ENCODE measurements at regions not wholly inside any gene's neighbourhood (a gene's known extent, or its start where the extent isn't known, plus 50 kb on each side); places are given as distances from the start of the nearest gene placed in this dataset.
"Not testable (repeated sequence)": the region's sequence is repeated elsewhere in the genome, so short reads cannot be mapped to it uniquely, and the experiment has no call there.

- ATAC-seq = no peak
- TF ChIP-seq CTCF (IDR thresholded peaks at IDR 0.05) = no peak
- H3K36me3 Mint-ChIP-seq = no peaks in the 10 kb centered on the region
These were observed 60.0 kb upstream of the KIAA0040 start for GRCh38 chr1:175252561-175252960.

GRCh38 chr1:175250027-175250426, 57.5 kb upstream of the KIAA0040 start:
- H3K4me1 ChIP-seq (ENCODE audit: control insufficient read depth, insufficient read depth, low read length) = no peaks in the 10 kb centered on the region
- H3K36me3 Mint-ChIP-seq = no peaks in the 10 kb centered on the region
- no peak for TF ChIP-seq CTCF (IDR thresholded peaks at IDR 0.05)
- intact Hi-C loops (cut with micrococcal nuclease) = no loop called here
- no peaks in the 10 kb centered on the region for H3K9me3 ChIP-seq (ENCODE audit: control insufficient read depth, insufficient read depth, low read length)
- H3K27me3 ChIP-seq (ENCODE audit: control insufficient read depth, insufficient read depth, low read length) = no peaks in the 10 kb centered on the region
- H3K4me3 Mint-ChIP-seq = no peak overlapping the region
- H3K27ac Mint-ChIP-seq = no peak overlapping the region
- H3K4me3 ChIP-seq (ENCODE audit: low read length) = no peak overlapping the region
- H3K27ac ChIP-seq (ENCODE audit: low read length) = no peak overlapping the region
- DNase-seq (no peak), ATAC-seq (no peak)
- H3K4me1 Mint-ChIP-seq = no peaks in the 10 kb centered on the region
- no peaks in the 10 kb centered on the region for H3K36me3 ChIP-seq (ENCODE audit: control insufficient read depth, insufficient read depth, low read length)
- peaks cover 2 to 6% of the 10 kb centered on the region in 2 donors for H3K27me3 Mint-ChIP-seq (ENCODE audit: low read depth in 2 of 2)
- H3K9me3 Mint-ChIP-seq = no peaks in the 10 kb centered on the region

More at GRCh38 chr1:175252561-175252960, 60.0 kb upstream of the KIAA0040 start:
- Histone ChIP-seq H3K27ac (ENCODE audit: low read length) (no peak overlapping the region), H3K4me3 (ENCODE audit: low read length) (no peak overlapping the region), H3K27me3 (ENCODE audit: control insufficient read depth, insufficient read depth, low read length) (no peaks in the 10 kb centered on the region), H3K4me1 (ENCODE audit: control insufficient read depth, insufficient read depth, low read length) (no peaks in the 10 kb centered on the region), H3K9me3 (ENCODE audit: control insufficient read depth, insufficient read depth, low read length) (no peaks in the 10 kb centered on the region), H3K36me3 (ENCODE audit: control insufficient read depth, insufficient read depth, low read length) (no peaks in the 10 kb centered on the region)
- Mint-ChIP-seq H3K4me1 (no peaks in the 10 kb centered on the region), H3K4me3 (no peak overlapping the region), H3K27ac (no peak overlapping the region), H3K9me3 (peaks cover 0 to under 1% of the 10 kb centered on the region in 2 donors), H3K27me3 (ENCODE audit: low read depth in 2 of 2) (peaks cover 2 to 6% of the 10 kb centered on the region in 2 donors)
- no peak for DNase-seq
- 86% methylated on average over 2 of the region's 2 CpGs for WGBS (ENCODE audit: insufficient coverage)
- intact Hi-C loops (cut with micrococcal nuclease) = no loop called here

- WGBS (ENCODE audit: insufficient coverage) = 53% methylated on average over 2 of the region's 3 CpGs
- intact Hi-C loops (cut with micrococcal nuclease); H3K4me1 Mint-ChIP-seq: not testable (repeated sequence)
These were observed 55.5 kb upstream of the KIAA0040 start for GRCh38 chr1:175248036-175248435.

GRCh38 chr1:175247056-175247455, 54.5 kb upstream of the KIAA0040 start:
- ATAC-seq; H3K4me1 ChIP-seq (ENCODE audit: control insufficient read depth, insufficient read depth, low read length); H3K36me3 ChIP-seq (ENCODE audit: control insufficient read depth, insufficient read depth, low read length); H3K4me3 Mint-ChIP-seq; H3K9me3 Mint-ChIP-seq; H3K4me3 ChIP-seq (ENCODE audit: low read length); H3K27me3 ChIP-seq (ENCODE audit: control insufficient read depth, insufficient read depth, low read length); H3K4me1 Mint-ChIP-seq; DNase-seq; H3K36me3 Mint-ChIP-seq; H3K27ac ChIP-seq (ENCODE audit: low read length); intact Hi-C loops (cut with micrococcal nuclease); H3K9me3 ChIP-seq (ENCODE audit: control insufficient read depth, insufficient read depth, low read length); H3K27ac Mint-ChIP-seq; H3K27me3 Mint-ChIP-seq (ENCODE audit: low read depth in 2 of 2): not testable (repeated sequence)
- 97% methylated on average over 5 of the region's 5 CpGs for WGBS (ENCODE audit: insufficient coverage)

More at GRCh38 chr1:175248036-175248435, 55.5 kb upstream of the KIAA0040 start:
- not testable (repeated sequence) for H3K4me3 Mint-ChIP-seq; ATAC-seq; H3K27ac Mint-ChIP-seq; H3K36me3 ChIP-seq (ENCODE audit: control insufficient read depth, insufficient read depth, low read length); H3K9me3 ChIP-seq (ENCODE audit: control insufficient read depth, insufficient read depth, low read length); H3K27me3 Mint-ChIP-seq (ENCODE audit: low read depth in 2 of 2); H3K4me1 ChIP-seq (ENCODE audit: control insufficient read depth, insufficient read depth, low read length); DNase-seq; H3K36me3 Mint-ChIP-seq; H3K4me3 ChIP-seq (ENCODE audit: low read length); H3K27me3 ChIP-seq (ENCODE audit: control insufficient read depth, insufficient read depth, low read length); H3K9me3 Mint-ChIP-seq; H3K27ac ChIP-seq (ENCODE audit: low read length)

- Mint-ChIP-seq H3K36me3 (peaks cover 7% of the 10 kb centered on the region), H3K27ac (no peak overlapping the region), H3K27me3 (ENCODE audit: low read depth in 2 of 2) (peaks cover 4 to 5% of the 10 kb centered on the region in 2 donors), H3K9me3 (peaks cover 0 to 5% of the 10 kb centered on the region in 2 donors), H3K4me1 (no peaks in the 10 kb centered on the region), H3K4me3 (no peak overlapping the region)
- WGBS (ENCODE audit: insufficient coverage) = 100% methylated on average over 1 of the region's 1 CpG
- intact Hi-C loops (cut with micrococcal nuclease) = no loop called here
- no peak for TF ChIP-seq CTCF (IDR thresholded peaks at IDR 0.05)
- Histone ChIP-seq H3K36me3 (ENCODE audit: control insufficient read depth, insufficient read depth, low read length) (no peaks in the 10 kb centered on the region), H3K9me3 (ENCODE audit: control insufficient read depth, insufficient read depth, low read length) (no peaks in the 10 kb centered on the region), H3K4me3 (ENCODE audit: low read length) (no peak overlapping the region), H3K4me1 (ENCODE audit: control insufficient read depth, insufficient read depth, low read length) (no peaks in the 10 kb centered on the region), H3K27me3 (ENCODE audit: control insufficient read depth, insufficient read depth, low read length) (no peaks in the 10 kb centered on the region), H3K27ac (ENCODE audit: low read length) (no peak overlapping the region)
- no peak for ATAC-seq
- no peak for DNase-seq
These were observed 52.7 kb upstream of the KIAA0040 start for GRCh38 chr1:175245324-175245723.
